ENCODE measurements at regions not wholly inside any gene's neighbourhood (a gene's known extent, or its start where the extent isn't known, plus 50 kb on each side); places are given as distances from the start of the nearest gene placed in this dataset.

GRCh38 chr4:20478412-20478811 lies 221.8 kb upstream of the PACRGL start:
- TF ChIP-seq POU2F2 (IDR thresholded peaks at IDR 0.05; ENCODE audit: low read depth, low read length): no peak
- TF ChIP-seq POLR2A (IDR thresholded peaks at IDR 0.05; ENCODE audit: low read depth, low read length): no peak
- no peak for TF ChIP-seq POLR2AphosphoS5 (IDR thresholded peaks at IDR 0.05; ENCODE audit: low read depth, low read length)
- no peak for TF ChIP-seq TAF1 (IDR thresholded peaks at IDR 0.05; ENCODE audit: low read depth, low read length)
- no peak for TF ChIP-seq SPI1 (IDR thresholded peaks at IDR 0.05; ENCODE audit: low read depth, low read length)
- no peak for TF ChIP-seq PAX5 (IDR thresholded peaks at IDR 0.05; ENCODE audit: insufficient read depth, low read length, severe bottlenecking)
- no peak for FAIRE-seq
- DNase-seq (ENCODE audit: insufficient read length, low spot score): no peak

- TF ChIP-seq POLR2AphosphoS5 (IDR thresholded peaks at IDR 0.05; ENCODE audit: low read depth, low read length) (no peak), SPI1 (IDR thresholded peaks at IDR 0.05; ENCODE audit: low read depth, low read length) (no peak), POLR2A (IDR thresholded peaks at IDR 0.05; ENCODE audit: low read depth, low read length) (no peak), PAX5 (IDR thresholded peaks at IDR 0.05; ENCODE audit: insufficient read depth, low read length, severe bottlenecking) (no peak), TAF1 (IDR thresholded peaks at IDR 0.05; ENCODE audit: low read depth, low read length) (no peak), POU2F2 (IDR thresholded peaks at IDR 0.05; ENCODE audit: low read depth, low read length) (no peak)
- DNase-seq (ENCODE audit: insufficient read length, low spot score): no peak
- FAIRE-seq: no peak
Measured at GRCh38 chr4:20480165-20480947, 219.9 kb upstream of the PACRGL start.

- FAIRE-seq (no peak), DNase-seq (ENCODE audit: insufficient read length, low spot score) (no peak)
- TF ChIP-seq PAX5 (IDR thresholded peaks at IDR 0.05; ENCODE audit: insufficient read depth, low read length, severe bottlenecking): no peak
- TF ChIP-seq POLR2AphosphoS5 (IDR thresholded peaks at IDR 0.05; ENCODE audit: low read depth, low read length): no peak
- no peak for TF ChIP-seq TAF1 (IDR thresholded peaks at IDR 0.05; ENCODE audit: low read depth, low read length)
Measured at GRCh38 chr4:20483416-20483815, 216.8 kb upstream of the PACRGL start.

- FAIRE-seq: no peak
- DNase-seq (ENCODE audit: insufficient read length, low spot score): no peak
- TF ChIP-seq PAX5 (IDR thresholded peaks at IDR 0.05; ENCODE audit: insufficient read depth, low read length, severe bottlenecking) (no peak), POU2F2 (IDR thresholded peaks at IDR 0.05; ENCODE audit: low read depth, low read length) (no peak), TAF1 (IDR thresholded peaks at IDR 0.05; ENCODE audit: low read depth, low read length) (no peak), POLR2AphosphoS5 (IDR thresholded peaks at IDR 0.05; ENCODE audit: low read depth, low read length) (no peak), SPI1 (IDR thresholded peaks at IDR 0.05; ENCODE audit: low read depth, low read length) (no peak), POLR2A (IDR thresholded peaks at IDR 0.05; ENCODE audit: low read depth, low read length) (no peak)
Measured at GRCh38 chr4:20486433-20486832, 213.8 kb upstream of the PACRGL start.

GRCh38 chr4:20487446-20487845 lies 212.8 kb upstream of the PACRGL start:
- FAIRE-seq (no peak), DNase-seq (ENCODE audit: insufficient read length, low spot score) (no peak)
- TF ChIP-seq PAX5 (IDR thresholded peaks at IDR 0.05; ENCODE audit: insufficient read depth, low read length, severe bottlenecking) (no peak), TAF1 (IDR thresholded peaks at IDR 0.05; ENCODE audit: low read depth, low read length) (no peak), SPI1 (IDR thresholded peaks at IDR 0.05; ENCODE audit: low read depth, low read length) (no peak), POLR2AphosphoS5 (IDR thresholded peaks at IDR 0.05; ENCODE audit: low read depth, low read length) (no peak), POLR2A (IDR thresholded peaks at IDR 0.05; ENCODE audit: low read depth, low read length) (no peak)

GRCh38 chr4:20487852-20488251 lies 212.4 kb upstream of the PACRGL start:
- no peak for TF ChIP-seq PAX5 (IDR thresholded peaks at IDR 0.05; ENCODE audit: insufficient read depth, low read length, severe bottlenecking)
- no peak for TF ChIP-seq POLR2AphosphoS5 (IDR thresholded peaks at IDR 0.05; ENCODE audit: low read depth, low read length)
- DNase-seq (ENCODE audit: insufficient read length, low spot score): no peak
- FAIRE-seq: no peak

- FAIRE-seq: no peak
- TF ChIP-seq POLR2A (IDR thresholded peaks at IDR 0.05; ENCODE audit: low read depth, low read length) (no peak), POU2F2 (IDR thresholded peaks at IDR 0.05; ENCODE audit: low read depth, low read length) (no peak), TAF1 (IDR thresholded peaks at IDR 0.05; ENCODE audit: low read depth, low read length) (no peak), PAX5 (IDR thresholded peaks at IDR 0.05; ENCODE audit: insufficient read depth, low read length, severe bottlenecking) (no peak), SPI1 (IDR thresholded peaks at IDR 0.05; ENCODE audit: low read depth, low read length) (no peak), POLR2AphosphoS5 (IDR thresholded peaks at IDR 0.05; ENCODE audit: low read depth, low read length) (no peak)
- DNase-seq (ENCODE audit: insufficient read length, low spot score): no peak
Measured at GRCh38 chr4:20490734-20491133, 209.5 kb upstream of the PACRGL start.

GRCh38 chr4:20493761-20494353 lies 206.4 kb upstream of the PACRGL start:
- DNase-seq (ENCODE audit: insufficient read length, low spot score) (no peak), FAIRE-seq (no peak)
- TF ChIP-seq POLR2A (IDR thresholded peaks at IDR 0.05; ENCODE audit: low read depth, low read length): no peak
- TF ChIP-seq POLR2AphosphoS5 (IDR thresholded peaks at IDR 0.05; ENCODE audit: low read depth, low read length): no peak
- no peak for TF ChIP-seq POU2F2 (IDR thresholded peaks at IDR 0.05; ENCODE audit: low read depth, low read length)
- no peak for TF ChIP-seq PAX5 (IDR thresholded peaks at IDR 0.05; ENCODE audit: insufficient read depth, low read length, severe bottlenecking)
- no peak for TF ChIP-seq TAF1 (IDR thresholded peaks at IDR 0.05; ENCODE audit: low read depth, low read length)
- TF ChIP-seq SPI1 (IDR thresholded peaks at IDR 0.05; ENCODE audit: low read depth, low read length): no peak

GRCh38 chr4:20496068-20496467 lies 204.2 kb upstream of the PACRGL start:
- TF ChIP-seq POLR2A (IDR thresholded peaks at IDR 0.05; ENCODE audit: low read depth, low read length) (no peak), POU2F2 (IDR thresholded peaks at IDR 0.05; ENCODE audit: low read depth, low read length) (no peak), TAF1 (IDR thresholded peaks at IDR 0.05; ENCODE audit: low read depth, low read length) (no peak), POLR2AphosphoS5 (IDR thresholded peaks at IDR 0.05; ENCODE audit: low read depth, low read length) (no peak), SPI1 (IDR thresholded peaks at IDR 0.05; ENCODE audit: low read depth, low read length) (no peak), PAX5 (IDR thresholded peaks at IDR 0.05; ENCODE audit: insufficient read depth, low read length, severe bottlenecking) (no peak)
- DNase-seq (ENCODE audit: insufficient read length, low spot score) (no peak), FAIRE-seq (no peak)

- no peak for TF ChIP-seq POU2F2 (IDR thresholded peaks at IDR 0.05; ENCODE audit: low read depth, low read length)
- no peak for TF ChIP-seq SPI1 (IDR thresholded peaks at IDR 0.05; ENCODE audit: low read depth, low read length)
- no peak for TF ChIP-seq TAF1 (IDR thresholded peaks at IDR 0.05; ENCODE audit: low read depth, low read length)
- TF ChIP-seq POLR2A (IDR thresholded peaks at IDR 0.05; ENCODE audit: low read depth, low read length): no peak
- TF ChIP-seq POLR2AphosphoS5 (IDR thresholded peaks at IDR 0.05; ENCODE audit: low read depth, low read length): no peak
- no peak for TF ChIP-seq PAX5 (IDR thresholded peaks at IDR 0.05; ENCODE audit: insufficient read depth, low read length, severe bottlenecking)
- DNase-seq (ENCODE audit: insufficient read length, low spot score): no peak
- no peak for FAIRE-seq
Measured at GRCh38 chr4:20504146-20504545, 196.1 kb upstream of the PACRGL start.

Measured in GM12891 (cell line).